ENCODE measurements at regions not wholly inside any gene's neighbourhood (a gene's known extent, or its start where the extent isn't known, plus 50 kb on each side); places are given as distances from the start of the nearest gene placed in this dataset.

GRCh38 chr7:46534664-46535588 is 613.9 kb upstream of the IGFBP3 start:
- H3K36me3 ChIP-seq = no peaks in the 10 kb centered on the region
- H3K27me3 ChIP-seq = no peaks in the 10 kb centered on the region
- DNase-seq (no peak), ATAC-seq (peak in 1 of 4 donors; percentile 49)
- WGBS, 4 donors = 65 to 82% (median 71%) methylated on average over 6 of the region's 6 CpGs
- no peak overlapping the region for H3K27ac ChIP-seq
- peaks cover 0 to 18% (median 0%) of the 10 kb centered on the region in 12 donors for H3K9me3 ChIP-seq
- intact Hi-C loops (cut with DNase I) = no loop called here
- no peak overlapping the region for H3K4me3 ChIP-seq
- H3K4me1 ChIP-seq = peaks cover 0 to 4% (median 0%) of the 10 kb centered on the region in 12 donors
- no peak for TF ChIP-seq POLR2A (IDR thresholded peaks at IDR 0.05)
- TF ChIP-seq, protein P1, sequence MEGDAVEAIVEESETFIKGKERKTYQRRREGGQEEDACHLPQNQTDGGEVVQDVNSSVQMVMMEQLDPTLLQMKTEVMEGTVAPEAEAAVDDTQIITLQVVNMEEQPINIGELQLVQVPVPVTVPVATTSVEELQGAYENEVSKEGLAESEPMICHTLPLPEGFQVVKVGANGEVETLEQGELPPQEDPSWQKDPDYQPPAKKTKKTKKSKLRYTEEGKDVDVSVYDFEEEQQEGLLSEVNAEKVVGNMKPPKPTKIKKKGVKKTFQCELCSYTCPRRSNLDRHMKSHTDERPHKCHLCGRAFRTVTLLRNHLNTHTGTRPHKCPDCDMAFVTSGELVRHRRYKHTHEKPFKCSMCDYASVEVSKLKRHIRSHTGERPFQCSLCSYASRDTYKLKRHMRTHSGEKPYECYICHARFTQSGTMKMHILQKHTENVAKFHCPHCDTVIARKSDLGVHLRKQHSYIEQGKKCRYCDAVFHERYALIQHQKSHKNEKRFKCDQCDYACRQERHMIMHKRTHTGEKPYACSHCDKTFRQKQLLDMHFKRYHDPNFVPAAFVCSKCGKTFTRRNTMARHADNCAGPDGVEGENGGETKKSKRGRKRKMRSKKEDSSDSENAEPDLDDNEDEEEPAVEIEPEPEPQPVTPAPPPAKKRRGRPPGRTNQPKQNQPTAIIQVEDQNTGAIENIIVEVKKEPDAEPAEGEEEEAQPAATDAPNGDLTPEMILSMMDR (IDR thresholded peaks at IDR 0.05) = no peak

DNA sequence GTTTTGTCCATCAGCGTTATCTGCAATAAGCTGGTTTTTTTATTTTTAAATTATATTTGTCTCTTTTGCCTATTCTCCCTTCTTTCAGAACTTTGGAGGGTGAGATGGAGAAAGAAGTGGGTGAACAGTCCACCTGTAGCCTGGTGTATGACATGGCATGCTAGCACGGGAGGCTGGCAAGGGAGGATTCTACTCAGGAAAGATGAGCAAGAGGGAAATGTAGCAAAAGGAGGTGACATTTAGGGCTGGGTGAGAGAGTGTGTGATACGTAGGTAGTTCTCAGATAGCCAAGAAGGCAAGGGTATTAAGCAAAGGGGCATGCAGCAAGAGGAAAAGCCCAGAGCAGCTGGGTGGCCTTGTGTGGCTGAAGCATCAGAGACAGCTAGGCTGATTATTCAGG is 612.9 kb upstream of the IGFBP3 start:
- DNase-seq (no peak), ATAC-seq (no peak)
- Histone ChIP-seq H3K4me1 (no peaks in the 10 kb centered on the region), H3K27me3 (no peaks in the 10 kb centered on the region), H3K27ac (no peak overlapping the region), H3K36me3 (no peaks in the 10 kb centered on the region), H3K4me3 (no peak overlapping the region), H3K9me3 (peaks cover 0 to 18% (median 0%) of the 10 kb centered on the region in 12 donors)
- 90 to 97% (median 96%) methylated on average over 3 of the region's 3 CpGs for WGBS, 4 donors
- no peak for TF ChIP-seq POLR2A (IDR thresholded peaks at IDR 0.05)
- TF ChIP-seq, protein P1 (IDR thresholded peaks at IDR 0.05) = no peak
- intact Hi-C loops (cut with DNase I) = no loop called here

- 69 to 86% (median 79%) methylated on average over 2 of the region's 2 CpGs for WGBS, 4 donors
- Histone ChIP-seq H3K4me3 (no peak overlapping the region), H3K4me1 (no peaks in the 10 kb centered on the region), H3K36me3 (no peaks in the 10 kb centered on the region), H3K27ac (no peak overlapping the region), H3K9me3 (peaks cover 0 to 20% (median 1%) of the 10 kb centered on the region in 12 donors), H3K27me3 (no peaks in the 10 kb centered on the region)
- DNase-seq (no peak), ATAC-seq (no peak)
- intact Hi-C loops (cut with DNase I) = no loop called here
- TF ChIP-seq, protein P1 (IDR thresholded peaks at IDR 0.05) = no peak
- TF ChIP-seq POLR2A (IDR thresholded peaks at IDR 0.05) = no peak
Measured at GRCh38 chr7:46532571-46532970, 611.5 kb upstream of the IGFBP3 start.

- DNase-seq (no peak), ATAC-seq (peak in 1 of 4 donors; percentile 62)
- peaks cover 0 to 31% (median 3%) of the 10 kb centered on the region in 12 donors for H3K9me3 ChIP-seq
- TF ChIP-seq, protein P1 (IDR thresholded peaks at IDR 0.05) = no peak
- no peak for TF ChIP-seq POLR2A (IDR thresholded peaks at IDR 0.05)
- no peaks in the 10 kb centered on the region for H3K27me3 ChIP-seq
- H3K4me1 ChIP-seq = no peaks in the 10 kb centered on the region
- intact Hi-C loops (cut with DNase I) = no loop called here
- no peaks in the 10 kb centered on the region for H3K36me3 ChIP-seq
- no peak overlapping the region for H3K4me3 ChIP-seq
- 41 to 63% (median 50%) methylated on average over 4 of the region's 4 CpGs for WGBS, 4 donors
- H3K27ac ChIP-seq = no peak overlapping the region
Measured at GRCh38 chr7:46530081-46530750, 609.1 kb upstream of the IGFBP3 start.

Data from heart left ventricle (tissue), 16 donors.